Right lobe of liver (tissue), 6 donors: ENCODE measurements at regions not wholly inside any gene's neighbourhood (a gene's known extent, or its start where the extent isn't known, plus 50 kb on each side); places are given as distances from the start of the nearest gene placed in this dataset.

Source experiments
- ATAC-seq, 4 donors: fragments of 200-7000 bp; cut with Tn5 transposase; one replicate each; pipeline ENCODE4 v1.9.1; 2020; ENCODE audit warnings: mild to moderate bottlenecking in 4 of 4, moderate library complexity in 4 of 4
- DNase-seq, 3 donors: peaks; one replicate each; pipeline ENCODE4 v3.0.0-alpha.2; 2020
- H3K27ac ChIP-seq, 3 donors: fragments of 200-600 bp; one replicate each; pipeline ENCODE4 v1.8.0; 2022
- H3K27me3 ChIP-seq, 2 donors: fragments of 200-600 bp; one replicate each; pipeline ENCODE4 v1.8.0; 2022
- H3K36me3 ChIP-seq, 4 donors: fragments of 200-600 bp; sonication (generic) in 1 of 4; one replicate each; pipeline versions ENCODE4 v1.5.1 to v1.8.0; 2017 to 2022; ENCODE audit warnings: control low read depth in 1 of 4
- H3K4me1 ChIP-seq, 4 donors: fragments of 200-600 bp; sonication (generic) in 1 of 4; one replicate each; pipeline versions ENCODE4 v1.5.1 to v1.8.0; 2017 to 2022; ENCODE audit warnings: control low read depth in 1 of 4
- H3K4me3 ChIP-seq, 3 donors: fragments of 200-600 bp; one replicate each; pipeline ENCODE4 v1.8.0; 2022
- H3K9me3 ChIP-seq, 4 donors: fragments of 200-600 bp; sonication (generic) in 1 of 4; one replicate each; pipeline versions ENCODE4 v1.5.1 to v1.8.0; 2017 to 2022; ENCODE audit warnings: control low read depth in 1 of 4
- CTCF ChIP-seq, 4 donors: fragments of 200-600 bp in 3 of 4; fragments of 450-650 bp in 1 of 4; IDR thresholded peaks; one replicate each; pipeline versions ENCODE4 v1.5.1 to v1.8.0; 2016 to 2022; ENCODE audit warnings: antibody characterized with exemption in 4 of 4, mild to moderate bottlenecking in 2 of 4
- POLR2A ChIP-seq: fragments of 450-650 bp; IDR thresholded peaks from one replicate; pipeline ENCODE4 v1.6.1; 2017; ENCODE audit warnings: antibody characterized with exemption, mild to moderate bottlenecking
- WGBS: methylation state at CpG from one replicate; pipeline ENCODE4 v1.1.6; 2018; ENCODE audit warnings: low coverage, low lambda C conversion rate; ENCODE audit not compliant: insufficient coverage; ENCODE audit errors: missing lambda C conversion rate; 5-methylcytosine and 5-hydroxymethylcytosine counted together
- intact Hi-C, 2 donors: fragments of 100-400 bp; cut with DNase I; formaldehyde crosslinking; loops; one replicate each; pipeline versions ENCODE4 v1.11.2 to v1.14.1; 2022
- donor health status: DM: no; HTN: yes; CAD: no.
- donor health status: DM: no; HTN: no; CAD: no.
- donor health status: DM: no; HTN: no; CAD: no.
- donor health status: DM: no; HTN: yes; CAD: no.
- donor health status: DM: no; HTN: yes; CAD: no.

- TF ChIP-seq CTCF (IDR thresholded peaks at IDR 0.05) (no peak), POLR2A (no peak)
- no peak overlapping the region for H3K27ac ChIP-seq
- H3K9me3 ChIP-seq: no peaks in the 10 kb centered on the region
- ATAC-seq (no peak), DNase-seq (no peak)
- intact Hi-C loops: no loop called here
- H3K4me1 ChIP-seq: no peaks in the 10 kb centered on the region
- WGBS: 14% methylated on average over 2 of the region's 2 CpGs
- H3K27me3 ChIP-seq: no peaks in the 10 kb centered on the region
- H3K36me3 ChIP-seq: no peaks in the 10 kb centered on the region
- H3K4me3 ChIP-seq: no peak overlapping the region
These were observed 1225.5 kb downstream of the TBC1D22A start for GRCh38 chr22:47987885-47988515.

GRCh38 chr22:47976219-47976618 is 1213.8 kb downstream of the TBC1D22A start:
- Histone ChIP-seq H3K4me3 (no peak overlapping the region), H3K4me1 (no peaks in the 10 kb centered on the region), H3K36me3 (no peaks in the 10 kb centered on the region), H3K27ac (no peak overlapping the region), H3K9me3 (no peaks in the 10 kb centered on the region), H3K27me3 (no peaks in the 10 kb centered on the region)
- DNase-seq: no peak
- no peak for ATAC-seq
- 69% methylated on average over 3 of the region's 3 CpGs for WGBS
- TF ChIP-seq POLR2A: no peak
- no peak for TF ChIP-seq CTCF (IDR thresholded peaks at IDR 0.05)
- intact Hi-C loops: no loop called here

GRCh38 chr22:47967831-47968230 is 1205.4 kb downstream of the TBC1D22A start:
- no peak overlapping the region for H3K27ac ChIP-seq
- no peaks in the 10 kb centered on the region for H3K4me1 ChIP-seq
- ATAC-seq: no peak
- no peak for DNase-seq
- no peaks in the 10 kb centered on the region for H3K36me3 ChIP-seq
- WGBS: 41% methylated on average over 4 of the region's 4 CpGs
- H3K27me3 ChIP-seq: peaks cover 0 to 3% of the 10 kb centered on the region in 2 donors
- no peaks in the 10 kb centered on the region for H3K9me3 ChIP-seq
- no peak overlapping the region for H3K4me3 ChIP-seq
- intact Hi-C loops: no loop called here
- TF ChIP-seq CTCF (IDR thresholded peaks at IDR 0.05) (no peak), POLR2A (no peak)

- no peak for ATAC-seq
- H3K4me3 ChIP-seq: no peak overlapping the region
These were observed 1203.9 kb downstream of the TBC1D22A start for GRCh38 chr22:47966316-47966715.

More at GRCh38 chr22:47966316-47966715, 1203.9 kb downstream of the TBC1D22A start:
- intact Hi-C loops: no loop called here
- Histone ChIP-seq H3K27ac (no peak overlapping the region), H3K4me1 (no peaks in the 10 kb centered on the region), H3K36me3 (no peaks in the 10 kb centered on the region), H3K9me3 (no peaks in the 10 kb centered on the region), H3K27me3 (peaks cover 0 to 3% of the 10 kb centered on the region in 2 donors)
- 68% methylated on average over 3 of the region's 6 CpGs for WGBS
- DNase-seq: no peak
- TF ChIP-seq POLR2A (no peak), CTCF (IDR thresholded peaks at IDR 0.05) (no peak)
